ENCODE measurements at regions not wholly inside any gene's neighbourhood (a gene's known extent, or its start where the extent isn't known, plus 50 kb on each side); places are given as distances from the start of the nearest gene placed in this dataset.

DNA sequence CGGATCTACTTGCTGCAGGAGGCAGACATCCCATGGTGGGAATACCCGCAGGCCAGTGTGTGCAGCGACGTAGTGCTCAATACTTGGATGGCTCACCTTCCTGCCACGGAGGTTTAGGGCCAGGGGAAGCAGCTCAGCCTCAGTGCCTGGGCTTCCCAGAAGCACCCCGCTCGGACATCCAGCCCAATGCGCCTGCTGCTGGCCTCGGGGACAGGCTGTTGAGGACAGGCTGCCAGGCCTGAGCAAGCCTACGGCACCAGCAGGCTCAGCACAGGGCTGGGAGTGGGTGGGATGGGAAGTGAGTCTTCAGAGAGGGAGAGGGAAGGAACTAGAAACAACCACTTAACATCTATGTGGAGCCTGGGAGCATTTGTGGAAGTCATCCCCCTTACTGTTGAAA, 441.3 kb upstream of the MGMT start:
- no peak for DNase-seq (ENCODE audit: low spot score)
- 77% methylated on average over 10 of the region's 10 CpGs for WGBS

DNA sequence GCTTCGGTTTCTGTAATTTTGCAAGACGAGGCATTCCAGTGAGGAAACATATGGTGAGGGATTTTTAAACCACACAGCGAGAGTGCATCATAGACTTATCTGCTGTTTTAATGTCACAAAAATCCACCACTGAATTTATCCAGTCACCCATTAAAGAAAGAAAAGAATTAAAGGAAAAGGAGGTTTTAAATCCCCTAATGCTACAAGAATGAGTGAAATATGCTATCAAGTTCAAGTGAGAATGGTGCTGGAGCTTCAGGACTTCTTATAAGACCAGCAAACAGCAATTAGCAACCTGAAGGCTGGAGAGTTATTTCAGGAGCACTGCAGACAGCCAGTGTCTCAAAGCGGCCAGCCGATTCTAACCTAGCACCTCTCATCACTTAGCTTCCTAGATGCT, 439.1 kb upstream of the MGMT start:
- Histone ChIP-seq H3K27ac (ENCODE audit: low read depth in 1 of 2, low read length in 2 of 2) (no peak overlapping the region), H3K36me3 (ENCODE audit: control insufficient read depth in 4 of 4, insufficient read depth in 3 of 4, low read depth in 1 of 4, low read length in 3 of 4) (no peaks in the 10 kb centered on the region), H3K27me3 (ENCODE audit: control insufficient read depth in 4 of 4, insufficient read depth in 4 of 4, low read length in 3 of 4) (peaks cover 0 to 24% (median 2%) of the 10 kb centered on the region in 4 donors), H3K4me3 (ENCODE audit: low read depth in 1 of 3, low read length in 3 of 3) (no peak overlapping the region), H3K4me1 (ENCODE audit: control insufficient read depth in 4 of 4, insufficient read depth in 4 of 4, low read length in 3 of 4) (peaks cover 0 to 4% (median 0%) of the 10 kb centered on the region in 4 donors), H3K9ac (ENCODE audit: low read depth in 1 of 2, low read length in 2 of 2) (no peak overlapping the region), H3K9me3 (ENCODE audit: control insufficient read depth in 4 of 4, low read length in 3 of 4) (no peaks in the 10 kb centered on the region)
- TF ChIP-seq FOXA1 (IDR thresholded peaks at IDR 0.05) (no peak), HNF4G (IDR thresholded peaks at IDR 0.05) (no peak), SP1 (IDR thresholded peaks at IDR 0.05) (no peak), YY1 (IDR thresholded peaks at IDR 0.05) (no peak), HNF4A (conservative IDR thresholded peaks at IDR 0.05) (no peak), RAD21 (IDR thresholded peaks at IDR 0.05) (no peak), GABPA (IDR thresholded peaks at IDR 0.05 in 1 of 2, conservative IDR thresholded peaks at IDR 0.05 in 1 of 2) (no peak), RXRA (IDR thresholded peaks at IDR 0.05) (no peak), NR2F2 (IDR thresholded peaks at IDR 0.05) (no peak), FOXA2 (IDR thresholded peaks at IDR 0.05) (no peak), TAF1 (conservative IDR thresholded peaks at IDR 0.05) (no peak)
- TF ChIP-seq, protein P1, sequence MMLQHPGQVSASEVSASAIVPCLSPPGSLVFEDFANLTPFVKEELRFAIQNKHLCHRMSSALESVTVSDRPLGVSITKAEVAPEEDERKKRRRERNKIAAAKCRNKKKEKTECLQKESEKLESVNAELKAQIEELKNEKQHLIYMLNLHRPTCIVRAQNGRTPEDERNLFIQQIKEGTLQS (IDR thresholded peaks at IDR 0.05) = no peak
- TF ChIP-seq, protein P2, sequence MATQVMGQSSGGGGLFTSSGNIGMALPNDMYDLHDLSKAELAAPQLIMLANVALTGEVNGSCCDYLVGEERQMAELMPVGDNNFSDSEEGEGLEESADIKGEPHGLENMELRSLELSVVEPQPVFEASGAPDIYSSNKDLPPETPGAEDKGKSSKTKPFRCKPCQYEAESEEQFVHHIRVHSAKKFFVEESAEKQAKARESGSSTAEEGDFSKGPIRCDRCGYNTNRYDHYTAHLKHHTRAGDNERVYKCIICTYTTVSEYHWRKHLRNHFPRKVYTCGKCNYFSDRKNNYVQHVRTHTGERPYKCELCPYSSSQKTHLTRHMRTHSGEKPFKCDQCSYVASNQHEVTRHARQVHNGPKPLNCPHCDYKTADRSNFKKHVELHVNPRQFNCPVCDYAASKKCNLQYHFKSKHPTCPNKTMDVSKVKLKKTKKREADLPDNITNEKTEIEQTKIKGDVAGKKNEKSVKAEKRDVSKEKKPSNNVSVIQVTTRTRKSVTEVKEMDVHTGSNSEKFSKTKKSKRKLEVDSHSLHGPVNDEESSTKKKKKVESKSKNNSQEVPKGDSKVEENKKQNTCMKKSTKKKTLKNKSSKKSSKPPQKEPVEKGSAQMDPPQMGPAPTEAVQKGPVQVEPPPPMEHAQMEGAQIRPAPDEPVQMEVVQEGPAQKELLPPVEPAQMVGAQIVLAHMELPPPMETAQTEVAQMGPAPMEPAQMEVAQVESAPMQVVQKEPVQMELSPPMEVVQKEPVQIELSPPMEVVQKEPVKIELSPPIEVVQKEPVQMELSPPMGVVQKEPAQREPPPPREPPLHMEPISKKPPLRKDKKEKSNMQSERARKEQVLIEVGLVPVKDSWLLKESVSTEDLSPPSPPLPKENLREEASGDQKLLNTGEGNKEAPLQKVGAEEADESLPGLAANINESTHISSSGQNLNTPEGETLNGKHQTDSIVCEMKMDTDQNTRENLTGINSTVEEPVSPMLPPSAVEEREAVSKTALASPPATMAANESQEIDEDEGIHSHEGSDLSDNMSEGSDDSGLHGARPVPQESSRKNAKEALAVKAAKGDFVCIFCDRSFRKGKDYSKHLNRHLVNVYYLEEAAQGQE (IDR thresholded peaks at IDR 0.05) = no peak
- TF ChIP-seq, protein P3, sequence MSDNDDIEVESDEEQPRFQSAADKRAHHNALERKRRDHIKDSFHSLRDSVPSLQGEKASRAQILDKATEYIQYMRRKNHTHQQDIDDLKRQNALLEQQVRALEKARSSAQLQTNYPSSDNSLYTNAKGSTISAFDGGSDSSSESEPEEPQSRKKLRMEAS (IDR thresholded peaks at IDR 0.05) = no peak
- DNase-seq (ENCODE audit: low spot score) = no peak
- 68% methylated on average over 5 of the region's 5 CpGs for WGBS

More for the DNA sequence above, 441.3 kb upstream of the MGMT start:
- Histone ChIP-seq H3K4me3 (ENCODE audit: low read depth in 1 of 3, low read length in 3 of 3) (no peak overlapping the region), H3K36me3 (ENCODE audit: control insufficient read depth in 4 of 4, insufficient read depth in 3 of 4, low read depth in 1 of 4, low read length in 3 of 4) (no peaks in the 10 kb centered on the region), H3K9me3 (ENCODE audit: control insufficient read depth in 4 of 4, low read length in 3 of 4) (no peaks in the 10 kb centered on the region), H3K27ac (ENCODE audit: low read depth in 1 of 2, low read length in 2 of 2) (no peak overlapping the region), H3K4me1 (ENCODE audit: control insufficient read depth in 4 of 4, insufficient read depth in 4 of 4, low read length in 3 of 4) (no peaks in the 10 kb centered on the region), H3K9ac (ENCODE audit: low read depth in 1 of 2, low read length in 2 of 2) (no peak overlapping the region), H3K27me3 (ENCODE audit: control insufficient read depth in 4 of 4, insufficient read depth in 4 of 4, low read length in 3 of 4) (peaks cover 0 to 20% (median 2%) of the 10 kb centered on the region in 4 donors)
- no peak for TF ChIP-seq HNF4A (conservative IDR thresholded peaks at IDR 0.05)

DNA sequence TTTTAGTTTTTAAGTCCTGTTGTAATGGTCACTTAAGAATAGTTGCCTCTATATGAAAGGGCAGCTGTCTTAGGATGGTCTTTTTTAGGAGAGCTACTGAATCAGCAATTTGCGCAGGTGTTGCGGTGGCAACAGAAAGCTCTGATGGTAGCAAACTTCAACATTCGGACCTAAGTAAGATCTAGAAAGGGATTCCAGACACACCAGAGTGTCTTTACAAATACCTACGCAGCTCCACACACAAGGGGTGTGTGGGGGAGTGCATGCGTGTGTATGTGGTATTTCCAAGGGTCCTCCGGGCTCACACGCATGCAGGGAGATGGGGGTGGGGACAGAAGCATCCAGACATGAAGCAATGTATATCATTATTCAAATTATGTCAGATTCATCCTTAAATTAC, 438.6 kb upstream of the MGMT start:
- Histone ChIP-seq H3K27me3 (ENCODE audit: control insufficient read depth in 4 of 4, insufficient read depth in 4 of 4, low read length in 3 of 4) (peaks cover 0 to 24% (median 2%) of the 10 kb centered on the region in 4 donors), H3K9me3 (ENCODE audit: control insufficient read depth in 4 of 4, low read length in 3 of 4) (no peaks in the 10 kb centered on the region), H3K9ac (ENCODE audit: low read depth in 1 of 2, low read length in 2 of 2) (no peak overlapping the region), H3K4me3 (ENCODE audit: low read depth in 1 of 3, low read length in 3 of 3) (no peak overlapping the region), H3K27ac (ENCODE audit: low read depth in 1 of 2, low read length in 2 of 2) (no peak overlapping the region), H3K36me3 (ENCODE audit: control insufficient read depth in 4 of 4, insufficient read depth in 3 of 4, low read depth in 1 of 4, low read length in 3 of 4) (no peaks in the 10 kb centered on the region), H3K4me1 (ENCODE audit: control insufficient read depth in 4 of 4, insufficient read depth in 4 of 4, low read length in 3 of 4) (peaks cover 0 to 4% (median 0%) of the 10 kb centered on the region in 4 donors)
- DNase-seq (ENCODE audit: low spot score) = no peak
- WGBS = 77% methylated on average over 7 of the region's 7 CpGs
- TF ChIP-seq JUND (IDR thresholded peaks at IDR 0.05) (no peak), SP1 (IDR thresholded peaks at IDR 0.05) (no peak), HNF4G (IDR thresholded peaks at IDR 0.05) (no peak), NR2F2 (IDR thresholded peaks at IDR 0.05) (no peak), EGR1 (IDR thresholded peaks at IDR 0.05; ENCODE audit: low read depth in 2 of 2) (no peak), TAF1 (conservative IDR thresholded peaks at IDR 0.05) (no peak), YY1 (IDR thresholded peaks at IDR 0.05) (no peak), FOXA1 (IDR thresholded peaks at IDR 0.05) (no peak), RXRA (IDR thresholded peaks at IDR 0.05) (no peak)
- TF ChIP-seq, protein P1 (IDR thresholded peaks at IDR 0.05) = no peak
- TF ChIP-seq, protein P4, sequence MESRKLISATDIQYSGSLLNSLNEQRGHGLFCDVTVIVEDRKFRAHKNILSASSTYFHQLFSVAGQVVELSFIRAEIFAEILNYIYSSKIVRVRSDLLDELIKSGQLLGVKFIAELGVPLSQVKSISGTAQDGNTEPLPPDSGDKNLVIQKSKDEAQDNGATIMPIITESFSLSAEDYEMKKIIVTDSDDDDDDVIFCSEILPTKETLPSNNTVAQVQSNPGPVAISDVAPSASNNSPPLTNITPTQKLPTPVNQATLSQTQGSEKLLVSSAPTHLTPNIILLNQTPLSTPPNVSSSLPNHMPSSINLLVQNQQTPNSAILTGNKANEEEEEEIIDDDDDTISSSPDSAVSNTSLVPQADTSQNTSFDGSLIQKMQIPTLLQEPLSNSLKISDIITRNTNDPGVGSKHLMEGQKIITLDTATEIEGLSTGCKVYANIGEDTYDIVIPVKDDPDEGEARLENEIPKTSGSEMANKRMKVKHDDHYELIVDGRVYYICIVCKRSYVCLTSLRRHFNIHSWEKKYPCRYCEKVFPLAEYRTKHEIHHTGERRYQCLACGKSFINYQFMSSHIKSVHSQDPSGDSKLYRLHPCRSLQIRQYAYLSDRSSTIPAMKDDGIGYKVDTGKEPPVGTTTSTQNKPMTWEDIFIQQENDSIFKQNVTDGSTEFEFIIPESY (IDR thresholded peaks at IDR 0.05) = no peak
- TF ChIP-seq, protein P3 (IDR thresholded peaks at IDR 0.05) = no peak
- TF ChIP-seq, protein P5, sequence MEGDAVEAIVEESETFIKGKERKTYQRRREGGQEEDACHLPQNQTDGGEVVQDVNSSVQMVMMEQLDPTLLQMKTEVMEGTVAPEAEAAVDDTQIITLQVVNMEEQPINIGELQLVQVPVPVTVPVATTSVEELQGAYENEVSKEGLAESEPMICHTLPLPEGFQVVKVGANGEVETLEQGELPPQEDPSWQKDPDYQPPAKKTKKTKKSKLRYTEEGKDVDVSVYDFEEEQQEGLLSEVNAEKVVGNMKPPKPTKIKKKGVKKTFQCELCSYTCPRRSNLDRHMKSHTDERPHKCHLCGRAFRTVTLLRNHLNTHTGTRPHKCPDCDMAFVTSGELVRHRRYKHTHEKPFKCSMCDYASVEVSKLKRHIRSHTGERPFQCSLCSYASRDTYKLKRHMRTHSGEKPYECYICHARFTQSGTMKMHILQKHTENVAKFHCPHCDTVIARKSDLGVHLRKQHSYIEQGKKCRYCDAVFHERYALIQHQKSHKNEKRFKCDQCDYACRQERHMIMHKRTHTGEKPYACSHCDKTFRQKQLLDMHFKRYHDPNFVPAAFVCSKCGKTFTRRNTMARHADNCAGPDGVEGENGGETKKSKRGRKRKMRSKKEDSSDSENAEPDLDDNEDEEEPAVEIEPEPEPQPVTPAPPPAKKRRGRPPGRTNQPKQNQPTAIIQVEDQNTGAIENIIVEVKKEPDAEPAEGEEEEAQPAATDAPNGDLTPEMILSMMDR (IDR thresholded peaks at IDR 0.05; ENCODE audit: low read depth, low read length, missing input control) = no peak

Data from liver (tissue), 8 donors.